Hepatocyte (in vitro differentiated cells): ENCODE measurements at regions not wholly inside any gene's neighbourhood (a gene's known extent, or its start where the extent isn't known, plus 50 kb on each side); places are given as distances from the start of the nearest gene placed in this dataset.

ENCODE experiments used
- DNase-seq: peaks from one replicate; pipeline ENCODE4 v3.0.0-alpha.2; 2016; ENCODE audit warnings: low spot score
- H2AFZ ChIP-seq: fragments of 200-600 bp; sonication (generic); 2 replicates; pipeline ENCODE4 v1.6.0; 2016; ENCODE audit warnings: antibody characterized with exemption, mild to moderate bottlenecking
- H3K27ac ChIP-seq: fragments of 200-600 bp; sonication (generic); 2 replicates; pipeline ENCODE4 v1.5.1; 2016; ENCODE audit warnings: mild to moderate bottlenecking
- H3K27me3 ChIP-seq: fragments of 200-600 bp; sonication (generic); 2 replicates; pipeline ENCODE4 v1.6.1; 2016
- H3K36me3 ChIP-seq: fragments of 200-600 bp; sonication (generic); replicated peaks from 2 replicates; pipeline ENCODE4 v1.5.1; 2016; ENCODE audit warnings: low read depth; ENCODE audit not compliant: insufficient read depth
- H3K4me1 ChIP-seq: fragments of 200-600 bp; sonication (generic); 2 replicates; pipeline ENCODE4 v1.5.1; 2016; ENCODE audit warnings: mild to moderate bottlenecking, moderate library complexity; ENCODE audit not compliant: insufficient read depth
- H3K4me2 ChIP-seq: fragments of 200-600 bp; sonication (generic); 2 replicates; pipeline ENCODE4 v1.6.0; 2016
- H3K4me3 ChIP-seq: fragments of 200-600 bp; sonication (generic); 2 replicates; pipeline ENCODE4 v1.5.1; 2016; ENCODE audit warnings: mild to moderate bottlenecking
- H3K79me2 ChIP-seq: fragments of 200-600 bp; sonication (generic); 2 replicates; pipeline ENCODE4 v1.6.0; 2017; ENCODE audit warnings: mild to moderate bottlenecking
- H3K9me2 ChIP-seq: fragments of 200-600 bp; sonication (generic); replicated peaks from 2 replicates; pipeline ENCODE4 v1.6.0; 2017; ENCODE audit warnings: mild to moderate bottlenecking; ENCODE audit not compliant: insufficient read depth
- H3K9me3 ChIP-seq: fragments of 200-600 bp; sonication (generic); 2 replicates; pipeline ENCODE4 v1.5.1; 2016; ENCODE audit warnings: low read depth, mild to moderate bottlenecking
- H4K20me1 ChIP-seq: fragments of 200-600 bp; sonication (generic); 2 replicates; pipeline ENCODE4 v1.6.0; 2016; ENCODE audit warnings: mild to moderate bottlenecking; ENCODE audit not compliant: insufficient read depth, poor library complexity, severe bottlenecking
- CTCF ChIP-seq: fragments of 200-600 bp; sonication (generic); IDR thresholded peaks from 2 replicates; pipeline ENCODE4 v1.5.1; 2016; ENCODE audit warnings: antibody characterized with exemption, mild to moderate bottlenecking; ENCODE audit not compliant: poor library complexity
- EZH2 ChIP-seq: fragments of 200-600 bp; sonication (generic); IDR thresholded peaks from 2 replicates; pipeline ENCODE4 v1.6.1; 2016; ENCODE audit warnings: antibody characterized with exemption, mild to moderate bottlenecking, borderline replicate concordance
- EZH2phosphoT487 ChIP-seq: fragments of 200-600 bp; sonication (generic); IDR thresholded peaks from one replicate; pipeline ENCODE4 v1.6.1; 2018; ENCODE audit warnings: antibody characterized with exemption, mild to moderate bottlenecking, low read depth, moderate library complexity; ENCODE audit not compliant: unreplicated experiment, severe bottlenecking
- WGBS: methylation state at CpG from one replicate; pipeline ENCODE4 v1.1.6; 2016; ENCODE audit warnings: low lambda C conversion rate; ENCODE audit errors: missing lambda C conversion rate; 5-methylcytosine and 5-hydroxymethylcytosine counted together

- H3K9me3 ChIP-seq: no peaks in the 10 kb centered on the region
- H3K27ac ChIP-seq: peak overlapping the region; percentile 83
- no peaks in the 10 kb centered on the region for H3K9me2 ChIP-seq
- no peaks in the 10 kb centered on the region for H4K20me1 ChIP-seq
- no peak for TF ChIP-seq EZH2phosphoT487
- H2AFZ ChIP-seq: peak overlapping the region; percentile 17
- no peaks in the 10 kb centered on the region for H3K79me2 ChIP-seq
- peaks cover 33% of the 10 kb centered on the region for H3K4me1 ChIP-seq
- peak overlapping the region; percentile 37 for H3K4me2 ChIP-seq
- peak; percentile 28 for DNase-seq
- no peaks in the 10 kb centered on the region for H3K36me3 ChIP-seq
- no peak overlapping the region for H3K4me3 ChIP-seq
- H3K27me3 ChIP-seq: no peaks in the 10 kb centered on the region
- WGBS: 25% methylated on average over 6 of the region's 6 CpGs
Measured at GRCh38 chr20:53708129-53708968, 114.7 kb upstream of the ZNF217 start.

- Histone ChIP-seq H3K27ac (peak overlapping the region; percentile 83), H3K4me3 (no peak overlapping the region), H4K20me1 (no peaks in the 10 kb centered on the region), H3K4me2 (peak overlapping the region; percentile 37), H3K4me1 (peaks cover 33% of the 10 kb centered on the region), H2AFZ (peak overlapping the region; percentile 17), H3K27me3 (no peaks in the 10 kb centered on the region), H3K9me2 (no peaks in the 10 kb centered on the region), H3K79me2 (no peaks in the 10 kb centered on the region), H3K9me3 (no peaks in the 10 kb centered on the region), H3K36me3 (no peaks in the 10 kb centered on the region)
- DNase-seq: no peak
- no peak for TF ChIP-seq CTCF
- no peak for TF ChIP-seq EZH2
- WGBS: 82% methylated on average over 6 of the region's 6 CpGs
Measured at GRCh38 chr20:53707371-53708055, 113.9 kb upstream of the ZNF217 start.

- no peak overlapping the region for H2AFZ ChIP-seq
- no peaks in the 10 kb centered on the region for H3K36me3 ChIP-seq
- peak overlapping the region; percentile 2 for H3K4me2 ChIP-seq
- H3K4me3 ChIP-seq: no peak overlapping the region
- H3K4me1 ChIP-seq: peaks cover 31% of the 10 kb centered on the region
- no peaks in the 10 kb centered on the region for H3K27me3 ChIP-seq
- 37% methylated on average over 6 of the region's 6 CpGs for WGBS
- peak; percentile 38 for DNase-seq
- no peaks in the 10 kb centered on the region for H4K20me1 ChIP-seq
- TF ChIP-seq EZH2phosphoT487 (no peak), CTCF (no peak), EZH2 (no peak)
- no peaks in the 10 kb centered on the region for H3K9me2 ChIP-seq
- H3K27ac ChIP-seq: peak overlapping the region; percentile 83
- H3K79me2 ChIP-seq: no peaks in the 10 kb centered on the region
- H3K9me3 ChIP-seq: no peaks in the 10 kb centered on the region
Measured at GRCh38 chr20:53706466-53707370, 113.1 kb upstream of the ZNF217 start.
